ENCODE measurements at regions not wholly inside any gene's neighbourhood (a gene's known extent, or its start where the extent isn't known, plus 50 kb on each side); places are given as distances from the start of the nearest gene placed in this dataset.

GRCh38 chr11:31987118-31988005 lies 103.5 kb upstream of the RCN1 start:
- peaks cover 0 to 4% (median 0%) of the 10 kb centered on the region in 6 donors for H3K9me3 Mint-ChIP-seq
- peaks cover 10 to 23% (median 11%) of the 10 kb centered on the region in 3 donors for H3K27me3 Mint-ChIP-seq (ENCODE audit: low read depth in 3 of 3)
- H3K36me3 Mint-ChIP-seq = peaks cover 0 to 11% (median 4%) of the 10 kb centered on the region in 3 donors
- H3K27ac Mint-ChIP-seq = no peak overlapping the region
- H3K4me3 Mint-ChIP-seq = peak overlapping the region in 1 of 5 donors; percentile 18
- DNase-seq = no peak
- peaks cover 5% of the 10 kb centered on the region in 2 donors for H3K4me1 Mint-ChIP-seq

- Mint-ChIP-seq H3K4me3 (peak overlapping the region in 3 of 5 donors; percentile 5 to 45 (median 18)), H3K27ac (no peak overlapping the region), H3K4me1 (peaks cover 5% of the 10 kb centered on the region in 2 donors), H3K27me3 (ENCODE audit: low read depth in 3 of 3) (peaks cover 10 to 23% (median 11%) of the 10 kb centered on the region in 3 donors), H3K9me3 (peaks cover 0 to 3% (median 0%) of the 10 kb centered on the region in 6 donors), H3K36me3 (peaks cover 0 to 11% (median 4%) of the 10 kb centered on the region in 3 donors)
- DNase-seq = no peak
These were observed 104.5 kb upstream of the RCN1 start for GRCh38 chr11:31986201-31986889.

- no peak for DNase-seq
- Mint-ChIP-seq H3K27ac (no peak overlapping the region), H3K4me3 (no peak overlapping the region), H3K36me3 (peaks cover 0 to 18% (median 0%) of the 10 kb centered on the region in 3 donors), H3K27me3 (ENCODE audit: low read depth in 3 of 3) (peaks cover 3 to 22% (median 8%) of the 10 kb centered on the region in 3 donors), H3K4me1 (no peaks in the 10 kb centered on the region), H3K9me3 (peaks cover 0 to 10% (median under 1%) of the 10 kb centered on the region in 6 donors)
These were observed 109.4 kb upstream of the RCN1 start for GRCh38 chr11:31981457-31981856.

- H3K4me3 Mint-ChIP-seq = no peak overlapping the region
- peaks cover 0 to 10% (median 2%) of the 10 kb centered on the region in 6 donors for H3K9me3 Mint-ChIP-seq
- H3K4me1 Mint-ChIP-seq = no peaks in the 10 kb centered on the region
- H3K36me3 Mint-ChIP-seq = peaks cover 0 to 14% (median 0%) of the 10 kb centered on the region in 3 donors
- no peak overlapping the region for H3K27ac Mint-ChIP-seq
- DNase-seq = no peak
- peaks cover 3 to 17% (median 12%) of the 10 kb centered on the region in 3 donors for H3K27me3 Mint-ChIP-seq (ENCODE audit: low read depth in 3 of 3)
These were observed 113.5 kb upstream of the RCN1 start for GRCh38 chr11:31977343-31977742.

- Mint-ChIP-seq H3K4me3 (no peak overlapping the region), H3K27me3 (ENCODE audit: low read depth in 3 of 3) (peaks cover 2 to 14% (median 13%) of the 10 kb centered on the region in 3 donors), H3K27ac (no peak overlapping the region), H3K9me3 (peaks cover 0 to 2% (median 0%) of the 10 kb centered on the region in 6 donors), H3K36me3 (peaks cover 0 to 3% (median 0%) of the 10 kb centered on the region in 3 donors), H3K4me1 (no peaks in the 10 kb centered on the region)
- no peak for DNase-seq
These were observed 116.3 kb upstream of the RCN1 start for GRCh38 chr11:31974366-31975136.

- no peak overlapping the region for H3K27ac Mint-ChIP-seq
- peaks cover 0 to 2% (median 0%) of the 10 kb centered on the region in 6 donors for H3K9me3 Mint-ChIP-seq
- H3K4me3 Mint-ChIP-seq = no peak overlapping the region
- no peak for DNase-seq
- no peaks in the 10 kb centered on the region for H3K36me3 Mint-ChIP-seq
- peaks cover 0 to 13% (median 13%) of the 10 kb centered on the region in 3 donors for H3K27me3 Mint-ChIP-seq (ENCODE audit: low read depth in 3 of 3)
- H3K4me1 Mint-ChIP-seq = no peaks in the 10 kb centered on the region
These were observed 117.7 kb upstream of the RCN1 start for GRCh38 chr11:31973172-31973571.

- Mint-ChIP-seq H3K36me3 (no peaks in the 10 kb centered on the region), H3K27me3 (ENCODE audit: low read depth in 3 of 3) (peaks cover 0 to 13% (median 10%) of the 10 kb centered on the region in 3 donors), H3K9me3 (peaks cover 0 to 2% (median 0%) of the 10 kb centered on the region in 6 donors), H3K4me3 (no peak overlapping the region), H3K27ac (no peak overlapping the region), H3K4me1 (no peaks in the 10 kb centered on the region)
- DNase-seq = no peak
These were observed 118.3 kb upstream of the RCN1 start for GRCh38 chr11:31972623-31973022.

GRCh38 chr11:31969359-31969702 lies 121.5 kb upstream of the RCN1 start:
- Mint-ChIP-seq H3K36me3 (no peaks in the 10 kb centered on the region), H3K4me3 (no peak overlapping the region), H3K27me3 (ENCODE audit: low read depth in 3 of 3) (peaks cover 0 to 8% (median 8%) of the 10 kb centered on the region in 3 donors), H3K9me3 (no peaks in the 10 kb centered on the region), H3K4me1 (no peaks in the 10 kb centered on the region), H3K27ac (no peak overlapping the region)
- DNase-seq = no peak

GRCh38 chr11:31968461-31969358 lies 122.2 kb upstream of the RCN1 start:
- Mint-ChIP-seq H3K4me1 (no peaks in the 10 kb centered on the region), H3K27ac (no peak overlapping the region), H3K27me3 (ENCODE audit: low read depth in 3 of 3) (peaks cover 0 to 8% (median 8%) of the 10 kb centered on the region in 3 donors), H3K4me3 (no peak overlapping the region), H3K9me3 (no peaks in the 10 kb centered on the region), H3K36me3 (no peaks in the 10 kb centered on the region)
- no peak for DNase-seq

- Mint-ChIP-seq H3K4me3 (no peak overlapping the region), H3K36me3 (no peaks in the 10 kb centered on the region), H3K27ac (no peak overlapping the region), H3K9me3 (peaks cover 0 to 2% (median 0%) of the 10 kb centered on the region in 6 donors), H3K27me3 (ENCODE audit: low read depth in 3 of 3) (peaks cover 0 to 11% (median 8%) of the 10 kb centered on the region in 3 donors), H3K4me1 (no peaks in the 10 kb centered on the region)
- no peak for DNase-seq
These were observed 123.3 kb upstream of the RCN1 start for GRCh38 chr11:31967404-31968130.

GRCh38 chr11:31966846-31967245 lies 124.0 kb upstream of the RCN1 start:
- Mint-ChIP-seq H3K4me3 (no peak overlapping the region), H3K9me3 (peaks cover 0 to 3% (median 0%) of the 10 kb centered on the region in 6 donors), H3K4me1 (no peaks in the 10 kb centered on the region), H3K27me3 (ENCODE audit: low read depth in 3 of 3) (peaks cover 0 to 6% (median 3%) of the 10 kb centered on the region in 3 donors), H3K27ac (no peak overlapping the region), H3K36me3 (no peaks in the 10 kb centered on the region)
- no peak for DNase-seq

GRCh38 chr11:31964181-31964580 lies 126.7 kb upstream of the RCN1 start:
- H3K27ac Mint-ChIP-seq = no peak overlapping the region
- peaks cover 0 to 3% (median 0%) of the 10 kb centered on the region in 6 donors for H3K9me3 Mint-ChIP-seq
- H3K27me3 Mint-ChIP-seq (ENCODE audit: low read depth in 3 of 3) = peaks cover 0 to 6% (median 4%) of the 10 kb centered on the region in 3 donors
- DNase-seq = no peak
- H3K4me1 Mint-ChIP-seq = no peaks in the 10 kb centered on the region
- no peak overlapping the region for H3K4me3 Mint-ChIP-seq
- H3K36me3 Mint-ChIP-seq = no peaks in the 10 kb centered on the region
